ENCODE measurements at regions not wholly inside any gene's neighbourhood (a gene's known extent, or its start where the extent isn't known, plus 50 kb on each side); places are given as distances from the start of the nearest gene placed in this dataset.

- Histone ChIP-seq H3K9me3 (ENCODE audit: insufficient read depth, low read depth, low read length) (no peaks in the 10 kb centered on the region), H3K4me1 (ENCODE audit: insufficient read depth, low read length) (no peaks in the 10 kb centered on the region), H3K27ac (ENCODE audit: low read depth, low read length) (no peak overlapping the region), H3K9ac (ENCODE audit: low read depth, low read length) (no peak overlapping the region), H3K36me3 (ENCODE audit: insufficient read depth, low read length) (no peaks in the 10 kb centered on the region), H3K27me3 (ENCODE audit: insufficient read depth, low read length) (peaks cover 18% of the 10 kb centered on the region), H3K4me3 (ENCODE audit: low read length) (no peak overlapping the region)
Measured at GRCh38 chr1:190599670-190600069, 122.0 kb upstream of the BRINP3 start.

- H3K4me1 ChIP-seq (ENCODE audit: insufficient read depth, low read length) = no peaks in the 10 kb centered on the region
- no peak overlapping the region for H3K27ac ChIP-seq (ENCODE audit: low read depth, low read length)
- H3K36me3 ChIP-seq (ENCODE audit: insufficient read depth, low read length) = no peaks in the 10 kb centered on the region
- H3K27me3 ChIP-seq (ENCODE audit: insufficient read depth, low read length) = 0 out of 2 replicates have a peak, but pooled peaks cover under 1% of the 10 kb centered on the region
- H3K9me3 ChIP-seq (ENCODE audit: insufficient read depth, low read depth, low read length) = no peaks in the 10 kb centered on the region
- WGBS = 62% methylated on average over 3 of the region's 3 CpGs
- no peak overlapping the region for H3K4me3 ChIP-seq (ENCODE audit: low read length)
- no peak overlapping the region for H3K9ac ChIP-seq (ENCODE audit: low read depth, low read length)
Measured at GRCh38 chr1:190602325-190602724, 124.7 kb upstream of the BRINP3 start.

GRCh38 chr1:190608282-190608681 lies 130.6 kb upstream of the BRINP3 start:
- 95% methylated on average over 6 of the region's 6 CpGs for WGBS

GRCh38 chr1:190615818-190616217 lies 138.2 kb upstream of the BRINP3 start:
- no peaks in the 10 kb centered on the region for H3K36me3 ChIP-seq (ENCODE audit: insufficient read depth, low read length)
- no peak overlapping the region for H3K27ac ChIP-seq (ENCODE audit: low read depth, low read length)
- H3K4me1 ChIP-seq (ENCODE audit: insufficient read depth, low read length) = 0 out of 2 replicates have a peak, but pooled peaks cover 5% of the 10 kb centered on the region
- H3K9ac ChIP-seq (ENCODE audit: low read depth, low read length) = no peak overlapping the region
- H3K9me3 ChIP-seq (ENCODE audit: insufficient read depth, low read depth, low read length) = no peaks in the 10 kb centered on the region
- H3K4me3 ChIP-seq (ENCODE audit: low read length) = no peak overlapping the region
- WGBS = 92% methylated on average over 7 of the region's 7 CpGs
- H3K27me3 ChIP-seq (ENCODE audit: insufficient read depth, low read length) = no peaks in the 10 kb centered on the region

More at GRCh38 chr1:190608282-190608681, 130.6 kb upstream of the BRINP3 start:
- no peaks in the 10 kb centered on the region for H3K9me3 ChIP-seq (ENCODE audit: insufficient read depth, low read depth, low read length)
- no peaks in the 10 kb centered on the region for H3K27me3 ChIP-seq (ENCODE audit: insufficient read depth, low read length)
- H3K36me3 ChIP-seq (ENCODE audit: insufficient read depth, low read length) = no peaks in the 10 kb centered on the region
- H3K27ac ChIP-seq (ENCODE audit: low read depth, low read length) = no peak overlapping the region
- no peaks in the 10 kb centered on the region for H3K4me1 ChIP-seq (ENCODE audit: insufficient read depth, low read length)
- no peak overlapping the region for H3K9ac ChIP-seq (ENCODE audit: low read depth, low read length)
- H3K4me3 ChIP-seq (ENCODE audit: low read length) = no peak overlapping the region

GRCh38 chr1:190616235-190616634 lies 138.6 kb upstream of the BRINP3 start:
- no peak overlapping the region for H3K9ac ChIP-seq (ENCODE audit: low read depth, low read length)
- no peaks in the 10 kb centered on the region for H3K36me3 ChIP-seq (ENCODE audit: insufficient read depth, low read length)
- WGBS = 88% methylated on average over 1 of the region's 1 CpG

GRCh38 chr1:190619724-190620123 lies 142.1 kb upstream of the BRINP3 start:
- WGBS = 86% methylated on average over 1 of the region's 1 CpG
- Histone ChIP-seq H3K9me3 (ENCODE audit: insufficient read depth, low read depth, low read length) (no peaks in the 10 kb centered on the region), H3K4me1 (ENCODE audit: insufficient read depth, low read length) (0 out of 2 replicates have a peak, but pooled peaks cover 5% of the 10 kb centered on the region), H3K4me3 (ENCODE audit: low read length) (no peak overlapping the region), H3K36me3 (ENCODE audit: insufficient read depth, low read length) (no peaks in the 10 kb centered on the region), H3K27me3 (ENCODE audit: insufficient read depth, low read length) (no peaks in the 10 kb centered on the region), H3K9ac (ENCODE audit: low read depth, low read length) (no peak overlapping the region), H3K27ac (ENCODE audit: low read depth, low read length) (no peak overlapping the region)

More at GRCh38 chr1:190616235-190616634, 138.6 kb upstream of the BRINP3 start:
- H3K4me3 ChIP-seq (ENCODE audit: low read length) = no peak overlapping the region
- 0 out of 2 replicates have a peak, but pooled peaks cover 5% of the 10 kb centered on the region for H3K4me1 ChIP-seq (ENCODE audit: insufficient read depth, low read length)
- no peaks in the 10 kb centered on the region for H3K27me3 ChIP-seq (ENCODE audit: insufficient read depth, low read length)
- no peaks in the 10 kb centered on the region for H3K9me3 ChIP-seq (ENCODE audit: insufficient read depth, low read depth, low read length)
- H3K27ac ChIP-seq (ENCODE audit: low read depth, low read length) = no peak overlapping the region

- Histone ChIP-seq H3K27me3 (ENCODE audit: insufficient read depth, low read length) (no peaks in the 10 kb centered on the region), H3K9ac (ENCODE audit: low read depth, low read length) (no peak overlapping the region), H3K4me1 (ENCODE audit: insufficient read depth, low read length) (no peaks in the 10 kb centered on the region), H3K4me3 (ENCODE audit: low read length) (no peak overlapping the region), H3K36me3 (ENCODE audit: insufficient read depth, low read length) (no peaks in the 10 kb centered on the region), H3K9me3 (ENCODE audit: insufficient read depth, low read depth, low read length) (no peaks in the 10 kb centered on the region), H3K27ac (ENCODE audit: low read depth, low read length) (no peak overlapping the region)
Measured at GRCh38 chr1:190633488-190633887, 155.8 kb upstream of the BRINP3 start.

- H3K9me3 ChIP-seq (ENCODE audit: insufficient read depth, low read depth, low read length) = no peaks in the 10 kb centered on the region
- no peaks in the 10 kb centered on the region for H3K27me3 ChIP-seq (ENCODE audit: insufficient read depth, low read length)
- H3K27ac ChIP-seq (ENCODE audit: low read depth, low read length) = no peak overlapping the region
- H3K36me3 ChIP-seq (ENCODE audit: insufficient read depth, low read length) = no peaks in the 10 kb centered on the region
- no peak overlapping the region for H3K9ac ChIP-seq (ENCODE audit: low read depth, low read length)
- WGBS = 97% methylated on average over 2 of the region's 2 CpGs
- H3K4me1 ChIP-seq (ENCODE audit: insufficient read depth, low read length) = no peaks in the 10 kb centered on the region
- no peak overlapping the region for H3K4me3 ChIP-seq (ENCODE audit: low read length)
Measured at GRCh38 chr1:190634134-190634533, 156.5 kb upstream of the BRINP3 start.

- H3K27ac ChIP-seq (ENCODE audit: low read depth, low read length) = no peak overlapping the region
- no peaks in the 10 kb centered on the region for H3K36me3 ChIP-seq (ENCODE audit: insufficient read depth, low read length)
- no peaks in the 10 kb centered on the region; the same call in 1 of the 2 replicates for H3K9me3 ChIP-seq (ENCODE audit: insufficient read depth, low read depth, low read length)
- no peaks in the 10 kb centered on the region for H3K4me1 ChIP-seq (ENCODE audit: insufficient read depth, low read length)
- H3K9ac ChIP-seq (ENCODE audit: low read depth, low read length) = no peak overlapping the region
- H3K27me3 ChIP-seq (ENCODE audit: insufficient read depth, low read length) = no peaks in the 10 kb centered on the region
- no peak overlapping the region for H3K4me3 ChIP-seq (ENCODE audit: low read length)
Measured at GRCh38 chr1:190649553-190649952, 171.9 kb upstream of the BRINP3 start.

- WGBS = 90% methylated on average over 2 of the region's 2 CpGs
Measured at GRCh38 chr1:190658907-190659306, 181.2 kb upstream of the BRINP3 start.

GRCh38 chr1:190663962-190664361 lies 186.3 kb upstream of the BRINP3 start:
- H3K9ac ChIP-seq (ENCODE audit: low read depth, low read length) = no peak overlapping the region
- H3K4me3 ChIP-seq (ENCODE audit: low read length) = no peak overlapping the region
- H3K27ac ChIP-seq (ENCODE audit: low read depth, low read length) = no peak overlapping the region
- 100% methylated on average over 1 of the region's 1 CpG for WGBS
- H3K27me3 ChIP-seq (ENCODE audit: insufficient read depth, low read length) = no peaks in the 10 kb centered on the region
- H3K9me3 ChIP-seq (ENCODE audit: insufficient read depth, low read depth, low read length) = no peaks in the 10 kb centered on the region
- H3K36me3 ChIP-seq (ENCODE audit: insufficient read depth, low read length) = no peaks in the 10 kb centered on the region
- H3K4me1 ChIP-seq (ENCODE audit: insufficient read depth, low read length) = no peaks in the 10 kb centered on the region

More at GRCh38 chr1:190658907-190659306, 181.2 kb upstream of the BRINP3 start:
- Histone ChIP-seq H3K4me3 (ENCODE audit: low read length) (no peak overlapping the region), H3K4me1 (ENCODE audit: insufficient read depth, low read length) (no peaks in the 10 kb centered on the region), H3K9me3 (ENCODE audit: insufficient read depth, low read depth, low read length) (no peaks in the 10 kb centered on the region), H3K9ac (ENCODE audit: low read depth, low read length) (no peak overlapping the region), H3K27me3 (ENCODE audit: insufficient read depth, low read length) (no peaks in the 10 kb centered on the region), H3K27ac (ENCODE audit: low read depth, low read length) (no peak overlapping the region), H3K36me3 (ENCODE audit: insufficient read depth, low read length) (no peaks in the 10 kb centered on the region)

GRCh38 chr1:190665045-190665444 lies 187.4 kb upstream of the BRINP3 start:
- H3K36me3 ChIP-seq (ENCODE audit: insufficient read depth, low read length) = no peaks in the 10 kb centered on the region
- no peaks in the 10 kb centered on the region for H3K27me3 ChIP-seq (ENCODE audit: insufficient read depth, low read length)
- H3K4me1 ChIP-seq (ENCODE audit: insufficient read depth, low read length) = no peaks in the 10 kb centered on the region
- H3K4me3 ChIP-seq (ENCODE audit: low read length) = no peak overlapping the region
- no peaks in the 10 kb centered on the region; the same call in 1 of the 2 replicates for H3K9me3 ChIP-seq (ENCODE audit: insufficient read depth, low read depth, low read length)
- no peak overlapping the region for H3K9ac ChIP-seq (ENCODE audit: low read depth, low read length)
- no peak overlapping the region for H3K27ac ChIP-seq (ENCODE audit: low read depth, low read length)

Measured in HUES64 (cell line).